ENCODE measurements at regions not wholly inside any gene's neighbourhood (a gene's known extent, or its start where the extent isn't known, plus 50 kb on each side); places are given as distances from the start of the nearest gene placed in this dataset.

DNA sequence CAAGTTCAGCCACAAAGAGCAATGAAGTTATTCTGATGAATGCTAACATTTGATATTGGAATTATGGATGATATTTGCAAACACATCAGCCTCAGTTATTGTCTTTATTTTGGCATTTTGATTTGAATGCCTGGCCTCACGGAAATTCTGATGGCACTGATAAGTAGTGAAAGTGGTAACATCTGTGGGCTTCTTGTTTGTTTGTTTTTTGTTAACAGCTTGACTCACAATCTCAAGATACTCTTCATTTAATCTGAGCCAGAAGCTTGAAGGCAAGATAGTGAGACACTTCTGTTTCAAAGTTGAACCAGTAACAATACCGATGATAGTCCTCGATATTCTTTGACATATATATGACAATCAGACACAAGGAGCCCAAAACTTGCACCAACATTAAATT, 182.9 kb upstream of the NFIA start:
- Histone ChIP-seq H3K4me1 (no peaks in the 10 kb centered on the region), H3K27ac (no peak overlapping the region), H3K36me3 (no peaks in the 10 kb centered on the region), H3K4me3 (no peak overlapping the region), H3K9me3 (no peaks in the 10 kb centered on the region), H3K27me3 (no peaks in the 10 kb centered on the region)
- ATAC-seq (no peak), FAIRE-seq (no peak), DNase-seq (no peak)
- 75 to 77% methylated on average over 3 of the region's 3 CpGs for WGBS, 2 donors
- TF ChIP-seq, protein P1, sequence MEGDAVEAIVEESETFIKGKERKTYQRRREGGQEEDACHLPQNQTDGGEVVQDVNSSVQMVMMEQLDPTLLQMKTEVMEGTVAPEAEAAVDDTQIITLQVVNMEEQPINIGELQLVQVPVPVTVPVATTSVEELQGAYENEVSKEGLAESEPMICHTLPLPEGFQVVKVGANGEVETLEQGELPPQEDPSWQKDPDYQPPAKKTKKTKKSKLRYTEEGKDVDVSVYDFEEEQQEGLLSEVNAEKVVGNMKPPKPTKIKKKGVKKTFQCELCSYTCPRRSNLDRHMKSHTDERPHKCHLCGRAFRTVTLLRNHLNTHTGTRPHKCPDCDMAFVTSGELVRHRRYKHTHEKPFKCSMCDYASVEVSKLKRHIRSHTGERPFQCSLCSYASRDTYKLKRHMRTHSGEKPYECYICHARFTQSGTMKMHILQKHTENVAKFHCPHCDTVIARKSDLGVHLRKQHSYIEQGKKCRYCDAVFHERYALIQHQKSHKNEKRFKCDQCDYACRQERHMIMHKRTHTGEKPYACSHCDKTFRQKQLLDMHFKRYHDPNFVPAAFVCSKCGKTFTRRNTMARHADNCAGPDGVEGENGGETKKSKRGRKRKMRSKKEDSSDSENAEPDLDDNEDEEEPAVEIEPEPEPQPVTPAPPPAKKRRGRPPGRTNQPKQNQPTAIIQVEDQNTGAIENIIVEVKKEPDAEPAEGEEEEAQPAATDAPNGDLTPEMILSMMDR (IDR thresholded peaks at IDR 0.05) = no peak
- intact Hi-C loops (cut with DNase I) = no loop called here

DNA sequence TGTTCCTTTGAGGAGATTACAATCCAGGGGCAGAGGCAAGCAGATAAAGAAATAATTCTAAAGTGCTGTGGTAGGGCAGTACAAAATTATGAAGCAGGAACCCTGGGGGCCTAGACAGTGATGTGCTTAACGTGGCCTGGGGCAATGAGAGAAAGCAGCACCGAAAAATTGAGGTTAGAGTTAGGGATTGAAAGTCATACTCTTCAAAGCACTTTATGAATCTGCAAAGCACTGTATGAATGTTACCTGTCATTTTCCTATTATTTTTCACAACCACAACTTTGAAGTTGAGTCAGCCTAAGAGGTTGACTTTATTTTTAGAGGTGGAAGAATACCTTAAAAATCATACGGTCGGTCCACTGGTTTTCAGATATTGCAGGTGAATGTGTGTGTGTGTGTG, 183.4 kb upstream of the NFIA start:
- Histone ChIP-seq H3K36me3 (no peaks in the 10 kb centered on the region), H3K4me1 (no peaks in the 10 kb centered on the region), H3K4me3 (no peak overlapping the region), H3K27me3 (no peaks in the 10 kb centered on the region), H3K27ac (no peak overlapping the region), H3K9me3 (no peaks in the 10 kb centered on the region)
- no peak for ATAC-seq
- TF ChIP-seq, protein P1 (IDR thresholded peaks at IDR 0.05) = no peak
- no peak for DNase-seq
- FAIRE-seq = no peak
- WGBS, 2 donors = 88 to 95% methylated on average over 4 of the region's 4 CpGs
- intact Hi-C loops (cut with DNase I) = no loop called here

DNA sequence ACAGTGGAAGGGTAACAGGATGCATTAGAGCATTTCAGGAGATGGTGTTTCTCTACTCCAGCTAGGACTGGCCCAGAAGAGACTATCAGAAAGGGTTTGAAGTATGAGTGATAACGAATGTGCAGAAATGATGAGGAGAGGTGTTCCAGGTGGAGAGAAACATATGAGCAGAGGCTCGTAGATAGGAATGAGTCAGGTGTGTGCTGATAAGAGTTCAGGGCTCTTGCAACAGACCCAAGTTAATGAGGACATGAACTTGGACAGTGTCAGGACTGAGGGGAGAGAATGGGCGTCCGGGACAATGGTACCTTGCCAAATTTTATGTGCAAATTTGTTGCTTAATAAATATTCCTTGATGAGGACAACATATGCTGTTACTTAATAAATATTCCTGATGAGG, 183.9 kb upstream of the NFIA start:
- intact Hi-C loops (cut with DNase I) = no loop called here
- Histone ChIP-seq H3K36me3 (no peaks in the 10 kb centered on the region), H3K9me3 (no peaks in the 10 kb centered on the region), H3K27me3 (no peaks in the 10 kb centered on the region), H3K27ac (no peak overlapping the region), H3K4me3 (no peak overlapping the region), H3K4me1 (no peaks in the 10 kb centered on the region)
- ATAC-seq (peak in 1 of 4 donors; percentile 36), FAIRE-seq (no peak), DNase-seq (no peak)
- TF ChIP-seq, protein P1 (IDR thresholded peaks at IDR 0.05) = no peak
- WGBS, 2 donors = 30 to 35% methylated on average over 4 of the region's 4 CpGs

DNA sequence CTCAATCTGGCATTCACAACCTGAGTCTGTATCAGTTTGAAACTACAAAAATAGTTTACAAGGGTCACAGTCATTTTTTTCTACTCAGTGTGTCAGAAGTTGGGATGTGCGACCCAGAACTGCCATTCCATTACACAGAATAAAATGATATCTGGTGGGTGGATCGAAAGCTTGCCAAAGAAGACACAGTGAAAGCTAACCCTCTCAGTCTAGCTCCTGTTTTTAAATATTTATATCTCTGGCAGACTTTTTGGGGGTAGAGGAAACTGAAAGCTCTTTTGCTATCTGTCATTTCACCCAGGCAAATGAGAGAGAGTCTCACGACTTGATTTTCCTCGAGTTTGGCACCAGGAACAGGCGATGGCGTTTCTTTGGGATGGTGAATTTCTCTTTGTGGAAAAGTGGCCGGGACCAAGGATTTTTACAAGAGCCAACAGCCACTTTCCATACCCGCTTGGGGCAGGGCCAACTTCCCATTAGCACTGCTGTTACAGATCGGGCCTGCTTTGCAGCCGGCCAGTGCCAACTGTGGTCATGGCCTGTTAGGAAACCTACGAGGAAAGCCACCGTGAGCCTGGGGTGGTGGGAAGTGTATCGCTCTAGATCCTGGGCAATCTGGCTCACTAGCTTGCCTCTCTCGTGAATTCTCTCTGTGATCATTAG, 185.5 kb upstream of the NFIA start:
- Histone ChIP-seq H3K27ac (no peak overlapping the region), H3K36me3 (no peaks in the 10 kb centered on the region), H3K9me3 (no peaks in the 10 kb centered on the region), H3K27me3 (no peaks in the 10 kb centered on the region), H3K4me3 (no peak overlapping the region), H3K4me1 (no peaks in the 10 kb centered on the region)
- TF ChIP-seq, protein P1 (IDR thresholded peaks at IDR 0.05) = no peak
- FAIRE-seq (no peak), ATAC-seq (no peak), DNase-seq (no peak)
- intact Hi-C loops (cut with DNase I) = no loop called here
- WGBS, 2 donors = 88 to 92% methylated on average over 14 of the region's 14 CpGs

DNA sequence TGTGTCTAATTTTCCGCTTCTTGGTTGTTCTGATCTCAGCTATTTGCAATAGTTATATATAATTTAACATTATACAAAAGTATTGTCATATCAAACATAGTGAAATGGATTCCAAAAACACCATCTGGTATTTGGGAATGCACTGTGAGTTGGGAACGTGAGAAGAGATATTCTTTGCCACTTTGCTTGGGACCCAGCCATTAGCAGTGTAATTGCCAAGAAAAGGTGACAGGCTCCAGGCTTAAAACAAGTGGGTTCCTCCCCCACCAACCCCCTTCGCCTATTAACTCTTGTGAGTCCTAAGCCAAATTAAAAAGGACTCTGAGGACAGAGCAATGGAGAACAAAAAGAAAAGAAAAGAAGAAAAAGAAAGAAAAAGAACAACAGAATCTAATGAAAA, 186.7 kb upstream of the NFIA start:
- Histone ChIP-seq H3K27me3 (no peaks in the 10 kb centered on the region), H3K4me1 (no peaks in the 10 kb centered on the region), H3K4me3 (no peak overlapping the region), H3K9me3 (no peaks in the 10 kb centered on the region), H3K27ac (no peak overlapping the region), H3K36me3 (no peaks in the 10 kb centered on the region)
- WGBS, 2 donors = 57 to 69% methylated on average over 3 of the region's 3 CpGs
- no peak for FAIRE-seq
- no peak for DNase-seq
- ATAC-seq = no peak
- TF ChIP-seq, protein P1 (IDR thresholded peaks at IDR 0.05) = no peak
- intact Hi-C loops (cut with DNase I) = no loop called here
